K562 (cell line): ENCODE measurements at regions not wholly inside any gene's neighbourhood (a gene's known extent, or its start where the extent isn't known, plus 50 kb on each side); places are given as distances from the start of the nearest gene placed in this dataset.

Experiments used
- ATAC-seq: fragments of 200-7000 bp; cut with Tn5 transposase; 3 replicates; pipeline ENCODE4 v1.9.1; 2020; ENCODE audit warnings: moderate library complexity
- BruUV-seq: library from RNA; stranded (reverse); fragments of 400-500 nt; replicated peaks from 2 replicates; lab custom pipeline; 2021; lab: Mats Ljungman, UMichigan
- CTCF ChIA-PET: fragments of 300-600 bp; formaldehyde crosslinking; extraction: SDS; loops from one replicate; lab custom pipeline; 2021; ENCODE audit warnings: low intra/inter-chr PET ratio; lab: Yijun Ruan, JAX
- POLR2A ChIA-PET: fragments of 300-600, 350-650 bp; sonication (Branson Sonifier 250); formaldehyde crosslinking; extraction: SDS; loops from one replicate; lab custom pipeline; 2021; ENCODE audit warnings: antibody characterized with exemption, inconsistent platforms; lab: Yijun Ruan, JAX
- DNase-seq, 4 experiments: peaks; one replicate each; pipeline versions ENCODE4 v3.0.0 to v3.0.0-alpha.2; 2011 to 2018; ENCODE audit warnings: low spot score in 3 of 4, mixed read lengths in 3 of 4; ENCODE audit errors: extremely low read depth in 1 of 4
- FAIRE-seq: peaks from 2 replicates; lab custom pipeline; 2011; peaks lifted over from hg19 to GRCh38; lab: Jason Lieb, UNC
- H2AFZ ChIP-seq: 2 replicates; pipeline ENCODE4 v1.6.0; 2011; ENCODE audit warnings: low read depth, low read length, control low read depth, inconsistent platforms
- H3K27ac ChIP-seq: fragments of 200-600 bp; 3 replicates; pipeline ENCODE4 v1.8.0; 2011; ENCODE audit warnings: low read depth, mild to moderate bottlenecking, control low read depth, inconsistent platforms, low read length, moderate library complexity, mixed read lengths; ENCODE audit errors: extremely low read depth
- H3K27me3 ChIP-seq, 2 experiments: fragments of 300-600 bp in 1 of 2; 2 replicates in 1 of 2; 3 replicates in 1 of 2; pipeline versions ENCODE4 v1.6.0 to v1.8.0; 2011; ENCODE audit warnings: inconsistent platforms in 2 of 2, low read length in 2 of 2, mild to moderate bottlenecking in 1 of 2, mixed read lengths in 1 of 2, moderate library complexity in 1 of 2; ENCODE audit not compliant: control insufficient read depth in 2 of 2, insufficient read depth in 2 of 2
- H3K36me3 ChIP-seq: fragments of 300-600 bp; 3 replicates; pipeline ENCODE4 v1.8.0; 2011; ENCODE audit warnings: mild to moderate bottlenecking, low read length, inconsistent platforms; ENCODE audit not compliant: control insufficient read depth, insufficient read depth
- H3K4me1 ChIP-seq, 2 experiments: fragments of 200-600 bp in 1 of 2; replicated peaks in 1 of 2; 2 replicates in 1 of 2; 3 replicates in 1 of 2; pipeline versions ENCODE4 v1.5.1 to v1.8.0; 2011; ENCODE audit warnings: inconsistent platforms in 2 of 2, low read length in 2 of 2, mild to moderate bottlenecking in 1 of 2, mixed read lengths in 1 of 2, moderate library complexity in 1 of 2; ENCODE audit not compliant: control insufficient read depth in 2 of 2, insufficient read depth in 2 of 2
- H3K4me2 ChIP-seq: 2 replicates; pipeline ENCODE4 v1.6.1; 2011; ENCODE audit warnings: low read length, control low read depth, inconsistent platforms, mixed read lengths; ENCODE audit not compliant: insufficient read depth
- H3K4me3 ChIP-seq: fragments of 200-600 bp; sonication (generic), shearing (Covaris generic); 2 replicates; pipeline ENCODE4 v1.5.1; 2016; ENCODE audit warnings: control low read depth, inconsistent platforms
- H3K79me2 ChIP-seq: fragments of 200-600 bp; 3 replicates; pipeline ENCODE4 v1.8.0; 2011; ENCODE audit warnings: low read length, inconsistent platforms; ENCODE audit not compliant: control insufficient read depth, insufficient read depth
- H3K9ac ChIP-seq, 2 experiments: 2 replicates each; pipeline versions ENCODE4 v1.6.0 to v1.6.1; 2011; ENCODE audit warnings: low read depth in 2 of 2, low read length in 2 of 2, control low read depth in 1 of 2, inconsistent platforms in 1 of 2, mild to moderate bottlenecking in 1 of 2, mixed read lengths in 1 of 2; ENCODE audit not compliant: insufficient read depth in 1 of 2
- H3K9me1 ChIP-seq: one replicate; pipeline ENCODE4 v1.6.0; 2011; ENCODE audit warnings: inconsistent platforms, mild to moderate bottlenecking, low read length, moderate library complexity; ENCODE audit not compliant: control insufficient read depth, insufficient read depth
- H3K9me3 ChIP-seq: replicated peaks from 2 replicates; pipeline ENCODE4 v1.5.1; 2011; ENCODE audit warnings: low read depth, low read length, inconsistent platforms; ENCODE audit not compliant: control insufficient read depth, insufficient read depth
- H4K20me1 ChIP-seq: replicated peaks from 2 replicates; pipeline ENCODE4 v1.6.1; 2011; ENCODE audit warnings: low read length, inconsistent platforms, mixed read lengths; ENCODE audit not compliant: control insufficient read depth, insufficient read depth
- ARID1B ChIP-seq: fragments of 450-650 bp; IDR thresholded peaks from 2 replicates; pipeline ENCODE4 v1.6.1; 2016; ENCODE audit warnings: antibody characterized with exemption, mild to moderate bottlenecking, inconsistent platforms
- CHD2 ChIP-seq: IDR thresholded peaks from 2 replicates; pipeline ENCODE4 v1.6.1; 2011; ENCODE audit warnings: low read depth, low read length
- CTBP1 ChIP-seq: fragments of 450-650 bp; IDR thresholded peaks from 2 replicates; pipeline ENCODE4 v1.6.1; 2016; ENCODE audit warnings: borderline replicate concordance
- DPF2 ChIP-seq: fragments of 450-650 bp; IDR thresholded peaks from 2 replicates; pipeline ENCODE4 v1.6.1; 2016
- E2F6 ChIP-seq, 2 experiments: IDR thresholded peaks; 2 replicates each; pipeline ENCODE4 v1.6.1; 2011; ENCODE audit warnings: borderline replicate concordance in 1 of 2, control low read depth in 1 of 2, low read depth in 1 of 2, low read length in 1 of 2, mild to moderate bottlenecking in 1 of 2, mixed read lengths in 1 of 2, moderate library complexity in 1 of 2; ENCODE audit not compliant: insufficient read depth in 1 of 2, insufficient read length in 1 of 2, poor library complexity in 1 of 2, severe bottlenecking in 1 of 2; ENCODE audit errors: extremely low read depth in 1 of 2
- ETV6 ChIP-seq, 3 experiments: fragments of 150-350 bp in 1 of 3; sonication (generic) in 1 of 3; formaldehyde crosslinking in 1 of 3; IDR thresholded peaks; 2 replicates each; pipeline versions ENCODE4 v1.6.1 to v1.8.0; 2014 to 2022; ENCODE audit warnings: borderline replicate concordance in 2 of 3, low read depth in 2 of 3, antibody characterized with exemption in 1 of 3, low read length in 1 of 3, mild to moderate bottlenecking in 1 of 3, missing genetic modification reagents in 1 of 3
- FOXJ2 ChIP-seq: fragments of 200-800 bp; sonication (Bioruptor generic); IDR thresholded peaks from 2 replicates; pipeline ENCODE4 v1.6.1; 2016; ENCODE audit warnings: missing genetic modification characterization, missing compliant biosample characterization
- GTF2E2 ChIP-seq: fragments of 200-800 bp; sonication (Bioruptor generic); IDR thresholded peaks from 2 replicates; pipeline ENCODE4 v1.6.1; 2016; ENCODE audit warnings: missing genetic modification characterization, missing compliant biosample characterization
- HLTF ChIP-seq: fragments of 450-650 bp; IDR thresholded peaks from 2 replicates; pipeline ENCODE4 v1.6.1; 2016
- HNRNPLL ChIP-seq: fragments of 200-400 bp; formaldehyde crosslinking; IDR thresholded peaks from 2 replicates; pipeline ENCODE4 v1.6.1; 2017; ENCODE audit warnings: low read length, low read depth, mild to moderate bottlenecking; ENCODE audit not compliant: poor library complexity, severe bottlenecking
- NEUROD1 ChIP-seq: fragments of 150-350 bp; IDR thresholded peaks from 2 replicates; pipeline ENCODE4 v1.6.1; 2014; ENCODE audit warnings: borderline replicate concordance, low read length, low read depth; ENCODE audit not compliant: partially characterized antibody
- NUFIP1 ChIP-seq: fragments of 450-650 bp; IDR thresholded peaks from 2 replicates; pipeline ENCODE4 v1.6.1; 2018; ENCODE audit not compliant: partially characterized antibody
- RBM14 ChIP-seq: fragments of 200-400 bp; formaldehyde crosslinking; IDR thresholded peaks from 2 replicates; pipeline ENCODE4 v1.6.1; 2018; ENCODE audit warnings: low read depth, mild to moderate bottlenecking, low read length, moderate library complexity, borderline replicate concordance; ENCODE audit not compliant: insufficient read depth
- RCOR1 ChIP-seq, 2 experiments: IDR thresholded peaks; 2 replicates each; pipeline ENCODE4 v1.6.1; 2012; ENCODE audit warnings: low read depth in 2 of 2, low read length in 2 of 2, borderline replicate concordance in 1 of 2, improper control_type of control experiment in 1 of 2
- SMARCA4 ChIP-seq: fragments of 450-650 bp; IDR thresholded peaks from 2 replicates; pipeline ENCODE4 v1.6.1; 2016
- TOE1 ChIP-seq, 2 experiments: fragments of 450-650 bp in 1 of 2; sonication (generic) in 1 of 2; formaldehyde crosslinking in 1 of 2; IDR thresholded peaks; 2 replicates each; pipeline versions ENCODE4 v1.7.1 to v1.8.0; 2016 to 2022; ENCODE audit warnings: borderline replicate concordance in 2 of 2, mild to moderate bottlenecking in 2 of 2, antibody characterized with exemption in 1 of 2, inconsistent platforms in 1 of 2, low read depth in 1 of 2, missing genetic modification reagents in 1 of 2, moderate library complexity in 1 of 2
- ZC3H4 ChIP-seq: sonication (generic); formaldehyde crosslinking; IDR thresholded peaks from 2 replicates; pipeline ENCODE4 v1.9.0; 2021; ENCODE audit warnings: missing genetic modification reagents, borderline replicate concordance
- ZNF41 ChIP-seq: fragments of 250-450 bp; sonication (Bioruptor Pico); conservative IDR thresholded peaks from 2 replicates; pipeline ENCODE4 v1.4.0; 2020; ENCODE audit warnings: mild to moderate bottlenecking
- ZSCAN32 ChIP-seq: fragments of 450-650 bp; formaldehyde crosslinking; IDR thresholded peaks from 2 replicates; pipeline ENCODE4 v1.4.0; 2020; ENCODE audit warnings: mild to moderate bottlenecking, moderate library complexity
- WGBS: fragments of 100-300 bp; shearing (Covaris generic); methylation state at CpG from one replicate; pipeline ENCODE4 v1.1.6; 2016; ENCODE audit warnings: low coverage, mixed read lengths; ENCODE audit not compliant: insufficient coverage; ENCODE audit errors: missing lambda C conversion rate; 5-methylcytosine and 5-hydroxymethylcytosine counted together
- in situ Hi-C: fragments of 300-500 bp; cut with MboI; formaldehyde crosslinking; loops from 4 replicates; pipeline ENCODE4 v1.15.0; 2018; ENCODE audit warnings: inconsistent platforms, mixed read lengths
- intact Hi-C: fragments of 100-400 bp; cut with micrococcal nuclease; formaldehyde crosslinking; loops from 2 replicates; pipeline ENCODE4 v1.14.2; 2022

- TF ChIP-seq ZNF41 (CRISPR knock-in tag) (no peak), CTBP1 (no peak), ETV6 (IDR thresholded peaks at IDR 0.05; ENCODE audit: borderline replicate concordance in 1 of 2, low read depth in 2 of 2, low read length in 1 of 2) (peak in 1 of 2 experiments; percentile 54; a peak in 2 of 4 replicates), ETV6 (CRISPR knock-in tag; IDR thresholded peaks at IDR 0.05; ENCODE audit: borderline replicate concordance) (no peak)
These were observed 510.8 kb downstream of the SHQ1 start (continued) for GRCh38 chr3:72337480-72337855.

GRCh38 chr3:72336821-72337479 is 511.3 kb downstream of the SHQ1 start:
- Histone ChIP-seq H3K4me3 (no peak overlapping the region; the same call in 1 of the 2 replicates), H3K4me2 (peak overlapping the region; percentile 90), H3K4me1 (peaks cover 41 to 45% of the 10 kb centered on the region in 2 experiments), H2AFZ (peak overlapping the region; percentile 93), H4K20me1 (no peaks in the 10 kb centered on the region), H3K27ac (peak overlapping the region; percentile 61), H3K9me3 (no peaks in the 10 kb centered on the region; the same call in 1 of the 2 replicates), H3K9me1 (peaks cover 2% of the 10 kb centered on the region), H3K36me3 (no peaks in the 10 kb centered on the region), H3K27me3 (no peaks in the 10 kb centered on the region), H3K79me2 (no peaks in the 10 kb centered on the region), H3K9ac (peak overlapping the region in 1 of 2 experiments; percentile 1; a peak in 1 of 4 replicates)
- WGBS, result 17% methylated on average over 17 of the region's 24 CpGs
- FAIRE-seq, result peak; percentile 89
- in situ Hi-C loops (no loop called here), intact Hi-C loops (loop anchor here (5.0 kb wide), 1 partner anchor 65 kb away; no protein-coding TSS in a partner anchor)
- DNase-seq, result peak; percentile 71 to 84 (median 80)
- POLR2A ChIA-PET, result interaction anchor here (0.6 to 1.3 kb wide), 3 partner anchors 15 to 534 kb away, joined by 3 to 6 read pairs (median 5); no protein-coding TSS in a partner anchor
- no TSS peak for BruUV-seq
- ATAC-seq, result peak; percentile 88
- CTCF ChIA-PET, result interaction anchor here (0.7 kb wide), 1 partner anchor 298 kb away, joined by 3 read pairs; no protein-coding TSS in a partner anchor
- TF ChIP-seq E2F6 (IDR thresholded peaks at IDR 0.05; ENCODE audit: borderline replicate concordance in 1 of 2, extremely low read depth in 1 of 2, insufficient read depth in 1 of 2, insufficient read length in 1 of 2, low read depth in 1 of 2, low read length in 1 of 2, poor library complexity in 1 of 2, severe bottlenecking in 1 of 2) (peak in 1 of 2 experiments; percentile 33), NUFIP1 (no peak), GTF2E2 (tag) (no peak), HLTF (peak; percentile 86), RCOR1 (IDR thresholded peaks at IDR 0.05; ENCODE audit: borderline replicate concordance in 1 of 2, low read depth in 2 of 2, low read length in 2 of 2) (0 out of 4 replicates have a peak, but pooled peaks of 1 of the 2 experiments have one; percentile 10), FOXJ2 (tag) (0 out of 2 replicates have a peak, but pooled peaks have one; percentile 20), RBM14 (no peak), CHD2 (no peak), DPF2 (peak; percentile 72; the same call in 1 of the 2 replicates), HNRNPLL (no peak), NEUROD1 (no peak), ZC3H4 (CRISPR knock-in tag) (no peak), ARID1B (peak; percentile 61), SMARCA4 (peak; percentile 51; the same call in 1 of the 2 replicates), TOE1 (IDR thresholded peaks at IDR 0.05; ENCODE audit: borderline replicate concordance) (peak; percentile 64), TOE1 (CRISPR knock-in tag; IDR thresholded peaks at IDR 0.05; ENCODE audit: borderline replicate concordance, low read depth) (no peak), ZSCAN32 (CRISPR knock-in tag) (no peak)
